ENCODE measurements at regions not wholly inside any gene's neighbourhood (a gene's known extent, or its start where the extent isn't known, plus 50 kb on each side); places are given as distances from the start of the nearest gene placed in this dataset.

- no peak for TF ChIP-seq CTCF (IDR thresholded peaks at IDR 0.05; ENCODE audit: low read depth, low read length, missing input control)
- TF ChIP-seq, protein P1, sequence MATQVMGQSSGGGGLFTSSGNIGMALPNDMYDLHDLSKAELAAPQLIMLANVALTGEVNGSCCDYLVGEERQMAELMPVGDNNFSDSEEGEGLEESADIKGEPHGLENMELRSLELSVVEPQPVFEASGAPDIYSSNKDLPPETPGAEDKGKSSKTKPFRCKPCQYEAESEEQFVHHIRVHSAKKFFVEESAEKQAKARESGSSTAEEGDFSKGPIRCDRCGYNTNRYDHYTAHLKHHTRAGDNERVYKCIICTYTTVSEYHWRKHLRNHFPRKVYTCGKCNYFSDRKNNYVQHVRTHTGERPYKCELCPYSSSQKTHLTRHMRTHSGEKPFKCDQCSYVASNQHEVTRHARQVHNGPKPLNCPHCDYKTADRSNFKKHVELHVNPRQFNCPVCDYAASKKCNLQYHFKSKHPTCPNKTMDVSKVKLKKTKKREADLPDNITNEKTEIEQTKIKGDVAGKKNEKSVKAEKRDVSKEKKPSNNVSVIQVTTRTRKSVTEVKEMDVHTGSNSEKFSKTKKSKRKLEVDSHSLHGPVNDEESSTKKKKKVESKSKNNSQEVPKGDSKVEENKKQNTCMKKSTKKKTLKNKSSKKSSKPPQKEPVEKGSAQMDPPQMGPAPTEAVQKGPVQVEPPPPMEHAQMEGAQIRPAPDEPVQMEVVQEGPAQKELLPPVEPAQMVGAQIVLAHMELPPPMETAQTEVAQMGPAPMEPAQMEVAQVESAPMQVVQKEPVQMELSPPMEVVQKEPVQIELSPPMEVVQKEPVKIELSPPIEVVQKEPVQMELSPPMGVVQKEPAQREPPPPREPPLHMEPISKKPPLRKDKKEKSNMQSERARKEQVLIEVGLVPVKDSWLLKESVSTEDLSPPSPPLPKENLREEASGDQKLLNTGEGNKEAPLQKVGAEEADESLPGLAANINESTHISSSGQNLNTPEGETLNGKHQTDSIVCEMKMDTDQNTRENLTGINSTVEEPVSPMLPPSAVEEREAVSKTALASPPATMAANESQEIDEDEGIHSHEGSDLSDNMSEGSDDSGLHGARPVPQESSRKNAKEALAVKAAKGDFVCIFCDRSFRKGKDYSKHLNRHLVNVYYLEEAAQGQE (IDR thresholded peaks at IDR 0.05), result no peak
- TF ChIP-seq SP1 (IDR thresholded peaks at IDR 0.05), result no peak
- no peak for TF ChIP-seq TAF1 (conservative IDR thresholded peaks at IDR 0.05)
- no peak for TF ChIP-seq GABPA (IDR thresholded peaks at IDR 0.05 in 1 of 2, conservative IDR thresholded peaks at IDR 0.05 in 1 of 2)
- no peak for TF ChIP-seq YY1 (IDR thresholded peaks at IDR 0.05)
- no peak for TF ChIP-seq ATF3 (IDR thresholded peaks at IDR 0.05)
- no peak for TF ChIP-seq RAD21 (IDR thresholded peaks at IDR 0.05)
- no peak for TF ChIP-seq HNF4G (IDR thresholded peaks at IDR 0.05)
- no peak for TF ChIP-seq JUND (IDR thresholded peaks at IDR 0.05)
- TF ChIP-seq, protein P2, sequence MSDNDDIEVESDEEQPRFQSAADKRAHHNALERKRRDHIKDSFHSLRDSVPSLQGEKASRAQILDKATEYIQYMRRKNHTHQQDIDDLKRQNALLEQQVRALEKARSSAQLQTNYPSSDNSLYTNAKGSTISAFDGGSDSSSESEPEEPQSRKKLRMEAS (IDR thresholded peaks at IDR 0.05), result no peak
- no peak for TF ChIP-seq EGR1 (IDR thresholded peaks at IDR 0.05; ENCODE audit: low read depth in 2 of 2)
- no peak for TF ChIP-seq ZBTB33 (IDR thresholded peaks at IDR 0.05)
Observed at GRCh38 chr14:95608637-95609235, 73.9 kb downstream of the GLRX5 start.

All from liver (tissue), 3 donors.